GM12878 (cell line): ENCODE measurements at regions not wholly inside any gene's neighbourhood (a gene's known extent, or its start where the extent isn't known, plus 50 kb on each side); places are given as distances from the start of the nearest gene placed in this dataset.

ENCODE experiments used
- ATAC-seq: fragments of 200-7000 bp; cut with Tn5 transposase; 3 replicates; pipeline ENCODE4 v1.9.1; 2020; ENCODE audit warnings: mild to moderate bottlenecking, moderate library complexity
- BruUV-seq: library from RNA; stranded (reverse); fragments of 400-500 nt; replicated peaks from 2 replicates; lab custom pipeline; 2021; lab: Mats Ljungman, UMichigan
- CTCF ChIA-PET: fragments of 300-600 bp; sonication (Branson Sonifier 250); formaldehyde crosslinking; extraction: SDS; loops from one replicate; lab custom pipeline; 2021; ENCODE audit warnings: inconsistent platforms; lab: Yijun Ruan, JAX
- POLR2A ChIA-PET: fragments of 350-600 bp; formaldehyde crosslinking; extraction: SDS; loops from one replicate; lab custom pipeline; 2021; ENCODE audit warnings: inconsistent platforms; lab: Charles Lee
- RAD21 ChIA-PET: fragments of 300-600 bp; sonication (Branson Sonifier 250); formaldehyde crosslinking; loops from one replicate; lab custom pipeline; 2023; ENCODE audit warnings: antibody characterized with exemption; ENCODE audit not compliant: unreplicated experiment; lab: Charles Lee
- SMC1A ChIA-PET: fragments of 300-600 bp; sonication (Branson Sonifier 250); formaldehyde crosslinking; loops from one replicate; lab custom pipeline; 2023; ENCODE audit not compliant: unreplicated experiment, uncharacterized antibody; lab: Charles Lee
- DNase-seq: peaks from one replicate; pipeline ENCODE4 v3.0.0-alpha.2; 2011; ENCODE audit warnings: low read depth, low spot score
- FAIRE-seq: peaks from 3 replicates; lab custom pipeline; 2011; peaks lifted over from hg19 to GRCh38; lab: Jason Lieb, UNC
- H2AFZ ChIP-seq: 2 replicates; pipeline ENCODE4 v1.6.0; 2011; ENCODE audit warnings: low read depth, low read length, control low read depth; ENCODE audit not compliant: control insufficient read depth
- H3K27ac ChIP-seq: 2 replicates; pipeline ENCODE4 v1.5.1; 2011; ENCODE audit warnings: control low read depth; ENCODE audit not compliant: control insufficient read depth, insufficient read depth
- H3K27me3 ChIP-seq, 2 experiments: replicated peaks in 1 of 2; 2 replicates each; pipeline versions ENCODE4 v1.6.0 to v1.6.1; 2011; ENCODE audit warnings: low read length in 1 of 2; ENCODE audit not compliant: control insufficient read depth in 2 of 2, insufficient read depth in 2 of 2
- H3K36me3 ChIP-seq, 2 experiments: 2 replicates each; pipeline ENCODE4 v1.5.1; 2011; ENCODE audit warnings: low read length in 1 of 2; ENCODE audit not compliant: control insufficient read depth in 2 of 2, insufficient read depth in 2 of 2
- H3K4me1 ChIP-seq: 2 replicates; pipeline ENCODE4 v1.6.1; 2011; ENCODE audit warnings: mild to moderate bottlenecking, low read length, moderate library complexity, mixed read lengths; ENCODE audit not compliant: control insufficient read depth, insufficient read depth
- H3K4me2 ChIP-seq: 2 replicates; pipeline ENCODE4 v1.6.0; 2011; ENCODE audit warnings: control low read depth; ENCODE audit not compliant: control insufficient read depth, insufficient read depth
- H3K4me3 ChIP-seq: fragments of 200-600 bp; sonication (generic); 2 replicates; pipeline ENCODE4 v1.5.1; 2016
- H3K79me2 ChIP-seq: 2 replicates; pipeline ENCODE4 v1.6.0; 2011; ENCODE audit warnings: low read length; ENCODE audit not compliant: control insufficient read depth, insufficient read depth
- H3K9ac ChIP-seq: 2 replicates; pipeline ENCODE4 v1.8.0; 2011; ENCODE audit warnings: low read length, control low read depth, mixed read lengths; ENCODE audit not compliant: control insufficient read depth, insufficient read depth
- H3K9me3 ChIP-seq: replicated peaks from 3 replicates; pipeline ENCODE4 v1.5.1; 2011; ENCODE audit warnings: mild to moderate bottlenecking, low read length; ENCODE audit not compliant: control insufficient read depth, insufficient read depth
- H4K20me1 ChIP-seq: 2 replicates; pipeline ENCODE4 v1.6.0; 2011; ENCODE audit not compliant: control insufficient read depth, insufficient read depth
- BACH1 ChIP-seq: fragments of 450-650 bp; IDR thresholded peaks from 2 replicates; pipeline ENCODE4 v1.6.1; 2017; ENCODE audit warnings: mild to moderate bottlenecking, borderline replicate concordance
- CBX3 ChIP-seq: fragments of 200-600 bp; sonication (generic); IDR thresholded peaks from 2 replicates; pipeline ENCODE4 v1.6.1; 2016; ENCODE audit warnings: low read depth, borderline replicate concordance
- CHD2 ChIP-seq: IDR thresholded peaks from 2 replicates; pipeline ENCODE4 v1.6.1; 2011; ENCODE audit warnings: low read depth, low read length, improper control_type of control experiment, borderline replicate concordance
- ELK1 ChIP-seq: IDR thresholded peaks from 2 replicates; pipeline ENCODE4 v1.6.1; 2012; ENCODE audit warnings: low read depth, low read length, improper control_type of control experiment
- ETV6 ChIP-seq, 2 experiments: fragments of 450-650 bp in 1 of 2; IDR thresholded peaks in 1 of 2; conservative IDR thresholded peaks in 1 of 2; 2 replicates each; pipeline ENCODE4 v1.6.1; 2014; ENCODE audit warnings: antibody characterized with exemption in 1 of 2, borderline replicate concordance in 1 of 2, low read depth in 1 of 2, mild to moderate bottlenecking in 1 of 2, moderate library complexity in 1 of 2
- IKZF2 ChIP-seq, 2 experiments: fragments of 450-650 bp; IDR thresholded peaks; 2 replicates each; pipeline ENCODE4 v1.6.1; 2017; ENCODE audit warnings: mild to moderate bottlenecking in 2 of 2, moderate library complexity in 2 of 2
- JUND ChIP-seq: IDR thresholded peaks from 2 replicates; pipeline ENCODE4 v1.6.1; 2012; ENCODE audit warnings: low read depth, mild to moderate bottlenecking, low read length, improper control_type of control experiment, moderate library complexity
- KAT2A ChIP-seq: conservative IDR thresholded peaks from 2 replicates; pipeline ENCODE4 v1.6.1; 2011; ENCODE audit warnings: low read depth, low read length; ENCODE audit not compliant: control insufficient read depth
- MTA2 ChIP-seq: fragments of 450-650 bp; IDR thresholded peaks from 2 replicates; pipeline ENCODE4 v1.6.1; 2016; ENCODE audit warnings: low read depth, mild to moderate bottlenecking, moderate library complexity
- NFXL1 ChIP-seq: fragments of 450-650 bp; IDR thresholded peaks from 2 replicates; pipeline ENCODE4 v1.6.1; 2017; ENCODE audit warnings: antibody characterized with exemption, mild to moderate bottlenecking, borderline replicate concordance
- NR2C2 ChIP-seq: IDR thresholded peaks from 2 replicates; pipeline ENCODE4 v1.6.1; 2011; ENCODE audit warnings: borderline replicate concordance, low read depth; ENCODE audit not compliant: control insufficient read depth, insufficient read length
- PAX5 ChIP-seq: IDR thresholded peaks from 2 replicates; pipeline ENCODE4 v1.6.1; 2011; ENCODE audit warnings: low read depth, low read length, borderline replicate concordance
- PAX8 ChIP-seq: fragments of 450-650 bp; IDR thresholded peaks from 2 replicates; pipeline ENCODE4 v1.6.1; 2017; ENCODE audit warnings: mild to moderate bottlenecking, moderate library complexity
- SIX5 ChIP-seq: IDR thresholded peaks from 2 replicates; pipeline ENCODE4 v1.6.1; 2011; ENCODE audit warnings: mild to moderate bottlenecking, low read depth, low read length, moderate library complexity; ENCODE audit not compliant: severe bottlenecking
- SMAD1 ChIP-seq: fragments of 450-650 bp; IDR thresholded peaks from 2 replicates; pipeline ENCODE4 v1.6.1; 2018; ENCODE audit warnings: mild to moderate bottlenecking, low read depth; ENCODE audit not compliant: partially characterized antibody
- SPI1 ChIP-seq: IDR thresholded peaks from 2 replicates; pipeline ENCODE4 v1.6.1; 2011; ENCODE audit warnings: low read depth, mild to moderate bottlenecking, low read length, moderate library complexity, borderline replicate concordance; ENCODE audit not compliant: insufficient read depth
- SRF ChIP-seq, 2 experiments: IDR thresholded peaks; 2 replicates each; pipeline ENCODE4 v1.6.1; 2011; ENCODE audit warnings: low read depth in 2 of 2, low read length in 2 of 2, mild to moderate bottlenecking in 1 of 2, moderate library complexity in 1 of 2
- STAT1 ChIP-seq: fragments of 450-650 bp; conservative IDR thresholded peaks from 2 replicates; pipeline ENCODE4 v1.6.1; 2014; ENCODE audit warnings: antibody characterized with exemption, mild to moderate bottlenecking
- YY1 ChIP-seq: IDR thresholded peaks from 2 replicates; pipeline ENCODE4 v1.6.1; 2011; ENCODE audit warnings: low read depth, mild to moderate bottlenecking, low read length
- ZBED1 ChIP-seq: IDR thresholded peaks from 2 replicates; pipeline ENCODE4 v1.6.1; 2016; ENCODE audit warnings: borderline replicate concordance
- ZNF384 ChIP-seq: IDR thresholded peaks from 2 replicates; pipeline ENCODE4 v1.6.1; 2012; ENCODE audit warnings: low read depth, mild to moderate bottlenecking, low read length, improper control_type of control experiment, borderline replicate concordance
- WGBS: methylation state at CpG from one replicate; pipeline ENCODE4 v1.1.6; 2016; ENCODE audit warnings: low lambda C conversion rate; ENCODE audit not compliant: insufficient replicate concordance, insufficient coverage; ENCODE audit errors: missing lambda C conversion rate; 5-methylcytosine and 5-hydroxymethylcytosine counted together
- in situ Hi-C: fragments of 300-500 bp; cut with MboI; formaldehyde crosslinking; loops from 9 replicates; pipeline ENCODE4 v1.14.3; 2018; ENCODE audit warnings: mixed read lengths
- intact Hi-C: fragments of 100-400 bp; cut with micrococcal nuclease; formaldehyde crosslinking; loops from one replicate; pipeline ENCODE4 v1.14.2; 2022; ENCODE audit not compliant: unreplicated experiment

GRCh38 chr5:99081711-99082110, 152.9 kb upstream of the CHD1 start (continued):
- TF ChIP-seq NFXL1 (no peak), ZBED1 (no peak), ZNF384 (no peak), STAT1 (no peak)

GRCh38 chr5:99076723-99077640, 148.2 kb upstream of the CHD1 start:
- no peak for FAIRE-seq
- CTCF ChIA-PET = interaction anchor here (0.7 kb wide), 1 partner anchor 16 kb away, joined by 4 read pairs; no protein-coding TSS in a partner anchor
- peak overlapping the region; percentile 12; the same call in 1 of the 2 replicates for H2AFZ ChIP-seq
- intact Hi-C loops (no loop called here), in situ Hi-C loops (no loop called here)
- no peak overlapping the region for H3K27ac ChIP-seq
- peak; percentile 65 for ATAC-seq
- TF ChIP-seq KAT2A (no peak), BACH1 (no peak), STAT1 (no peak), SMAD1 (no peak), CHD2 (no peak), CBX3 (no peak), MTA2 (no peak), ETV6 (conservative IDR thresholded peaks at IDR 0.05 in 1 of 2, IDR thresholded peaks at IDR 0.05 in 1 of 2; ENCODE audit: borderline replicate concordance in 1 of 2, low read depth in 1 of 2) (no peak), ELK1 (no peak), SIX5 (no peak), JUND (no peak), PAX8 (no peak), SPI1 (no peak), NR2C2 (no peak), IKZF2 (IDR thresholded peaks at IDR 0.05) (no peak), SRF (IDR thresholded peaks at IDR 0.05; ENCODE audit: low read depth in 2 of 2, low read length in 2 of 2) (no peak), PAX5 (no peak), YY1 (no peak)
- H3K4me3 ChIP-seq = no peak overlapping the region
- H3K9ac ChIP-seq = no peak overlapping the region
- no peaks in the 10 kb centered on the region for H3K27me3 ChIP-seq
- H4K20me1 ChIP-seq = no peaks in the 10 kb centered on the region
- POLR2A ChIA-PET = no interaction called here
- no peaks in the 10 kb centered on the region for H3K36me3 ChIP-seq
- no peaks in the 10 kb centered on the region for H3K79me2 ChIP-seq
- no peak overlapping the region for H3K4me2 ChIP-seq
- RAD21 ChIA-PET = no interaction called here
- SMC1A ChIA-PET = no interaction called here
- BruUV-seq = no TSS peak
- 33% methylated on average over 4 of the region's 4 CpGs for WGBS
- no peak for DNase-seq
- H3K4me1 ChIP-seq = no peaks in the 10 kb centered on the region
- H3K9me3 ChIP-seq = no peaks in the 10 kb centered on the region
